ENCODE measurements at regions not wholly inside any gene's neighbourhood (a gene's known extent, or its start where the extent isn't known, plus 50 kb on each side); places are given as distances from the start of the nearest gene placed in this dataset.
"Not testable (repeated sequence)": the region's sequence is repeated elsewhere in the genome, so short reads cannot be mapped to it uniquely, and the experiment has no call there.

GRCh38 chr20:51271931-51272330, 249.0 kb upstream of the KCNG1 start:
- H3K4me3 ChIP-seq (ENCODE audit: low read depth, low read length): no peak overlapping the region

GRCh38 chr20:51271289-51271688, 248.4 kb upstream of the KCNG1 start:
- DNase-seq; H3K27ac ChIP-seq; H3K36me3 ChIP-seq (replicated peaks); in situ Hi-C loops (cut with HindIII; ENCODE audit: low pct_ligation_motif_present, low sequenced_read_pairs); H3K4me3 ChIP-seq (ENCODE audit: low read depth, low read length); H3K27me3 ChIP-seq (replicated peaks): not testable (repeated sequence)

More at GRCh38 chr20:51271931-51272330, 249.0 kb upstream of the KCNG1 start:
- Histone ChIP-seq H3K27ac (no peak overlapping the region), H3K36me3 (replicated peaks) (no peaks in the 10 kb centered on the region), H3K27me3 (replicated peaks) (no peaks in the 10 kb centered on the region)
- TF ChIP-seq CTCF (IDR thresholded peaks at IDR 0.05; ENCODE audit: low read depth, low read length, missing control alignments): no peak
- in situ Hi-C loops (cut with HindIII; ENCODE audit: low pct_ligation_motif_present, low sequenced_read_pairs): no loop called here
- DNase-seq: no peak

GRCh38 chr20:51269671-51270070, 246.8 kb upstream of the KCNG1 start:
- Histone ChIP-seq H3K4me3 (ENCODE audit: low read depth, low read length) (no peak overlapping the region), H3K27me3 (replicated peaks) (no peaks in the 10 kb centered on the region), H3K36me3 (replicated peaks) (no peaks in the 10 kb centered on the region), H3K27ac (no peak overlapping the region)
- no peak for DNase-seq
- in situ Hi-C loops (cut with HindIII; ENCODE audit: low pct_ligation_motif_present, low sequenced_read_pairs): no loop called here
- TF ChIP-seq CTCF (IDR thresholded peaks at IDR 0.05; ENCODE audit: low read depth, low read length, missing control alignments): no peak

GRCh38 chr20:51267679-51268078, 244.8 kb upstream of the KCNG1 start:
- no peak for DNase-seq
- in situ Hi-C loops (cut with HindIII; ENCODE audit: low pct_ligation_motif_present, low sequenced_read_pairs): no loop called here
- no peak for TF ChIP-seq CTCF (IDR thresholded peaks at IDR 0.05; ENCODE audit: low read depth, low read length, missing control alignments)
- Histone ChIP-seq H3K36me3 (replicated peaks) (no peaks in the 10 kb centered on the region), H3K27ac (no peak overlapping the region), H3K4me3 (ENCODE audit: low read depth, low read length) (no peak overlapping the region), H3K27me3 (replicated peaks) (no peaks in the 10 kb centered on the region)

GRCh38 chr20:51266353-51266752, 243.4 kb upstream of the KCNG1 start:
- no peak for TF ChIP-seq CTCF (IDR thresholded peaks at IDR 0.05; ENCODE audit: low read depth, low read length, missing control alignments)
- in situ Hi-C loops (cut with HindIII; ENCODE audit: low pct_ligation_motif_present, low sequenced_read_pairs): no loop called here

GRCh38 chr20:51265361-51265760, 242.5 kb upstream of the KCNG1 start:
- in situ Hi-C loops (cut with HindIII; ENCODE audit: low pct_ligation_motif_present, low sequenced_read_pairs): no loop called here
- Histone ChIP-seq H3K4me3 (ENCODE audit: low read depth, low read length) (no peak overlapping the region), H3K36me3 (replicated peaks) (no peaks in the 10 kb centered on the region), H3K27ac (no peak overlapping the region), H3K27me3 (replicated peaks) (no peaks in the 10 kb centered on the region)
- DNase-seq: no peak
- TF ChIP-seq CTCF (IDR thresholded peaks at IDR 0.05; ENCODE audit: low read depth, low read length, missing control alignments): no peak

More at GRCh38 chr20:51266353-51266752, 243.4 kb upstream of the KCNG1 start:
- Histone ChIP-seq H3K27ac (no peak overlapping the region), H3K27me3 (replicated peaks) (no peaks in the 10 kb centered on the region), H3K4me3 (ENCODE audit: low read depth, low read length) (no peak overlapping the region), H3K36me3 (replicated peaks) (no peaks in the 10 kb centered on the region)
- DNase-seq: no peak
